ENCODE measurements at regions not wholly inside any gene's neighbourhood (a gene's known extent, or its start where the extent isn't known, plus 50 kb on each side); places are given as distances from the start of the nearest gene placed in this dataset.

DNA sequence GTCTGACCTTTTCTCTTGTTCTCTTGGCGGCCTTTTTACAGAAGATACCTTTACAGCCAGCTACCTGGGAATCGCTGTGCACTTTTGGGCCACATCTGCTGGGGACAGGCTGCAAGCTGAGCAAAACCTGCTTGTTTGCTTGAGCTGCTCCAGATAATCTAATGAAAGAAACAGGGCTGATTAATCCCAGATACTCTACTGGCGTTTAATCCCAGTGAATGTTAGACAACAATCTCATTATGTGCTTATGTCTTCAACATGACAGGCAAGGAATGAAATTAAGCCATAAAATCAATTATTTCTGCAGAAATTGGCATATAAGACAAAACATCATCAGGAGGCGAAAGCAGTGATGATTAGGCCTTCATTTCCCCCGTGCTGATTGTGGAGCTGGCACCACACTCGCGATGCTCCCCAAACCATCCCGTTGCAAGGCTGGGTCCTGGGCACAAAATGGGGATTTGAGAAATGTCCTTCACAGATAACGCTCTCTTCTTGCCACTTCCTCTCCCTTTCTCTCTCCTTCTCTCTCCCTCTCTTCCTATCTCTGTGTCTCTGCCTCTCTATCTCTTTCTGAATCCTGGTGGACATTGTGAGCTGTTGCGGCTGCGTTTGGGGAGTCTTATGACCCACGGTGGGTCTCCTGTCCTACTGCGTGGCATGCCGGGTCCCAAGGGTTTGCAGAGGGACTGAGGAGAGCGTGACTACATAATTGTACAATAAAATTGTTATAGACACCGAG lies 1053.8 kb downstream of the TBC1D22A start:
- TF ChIP-seq, protein P1, sequence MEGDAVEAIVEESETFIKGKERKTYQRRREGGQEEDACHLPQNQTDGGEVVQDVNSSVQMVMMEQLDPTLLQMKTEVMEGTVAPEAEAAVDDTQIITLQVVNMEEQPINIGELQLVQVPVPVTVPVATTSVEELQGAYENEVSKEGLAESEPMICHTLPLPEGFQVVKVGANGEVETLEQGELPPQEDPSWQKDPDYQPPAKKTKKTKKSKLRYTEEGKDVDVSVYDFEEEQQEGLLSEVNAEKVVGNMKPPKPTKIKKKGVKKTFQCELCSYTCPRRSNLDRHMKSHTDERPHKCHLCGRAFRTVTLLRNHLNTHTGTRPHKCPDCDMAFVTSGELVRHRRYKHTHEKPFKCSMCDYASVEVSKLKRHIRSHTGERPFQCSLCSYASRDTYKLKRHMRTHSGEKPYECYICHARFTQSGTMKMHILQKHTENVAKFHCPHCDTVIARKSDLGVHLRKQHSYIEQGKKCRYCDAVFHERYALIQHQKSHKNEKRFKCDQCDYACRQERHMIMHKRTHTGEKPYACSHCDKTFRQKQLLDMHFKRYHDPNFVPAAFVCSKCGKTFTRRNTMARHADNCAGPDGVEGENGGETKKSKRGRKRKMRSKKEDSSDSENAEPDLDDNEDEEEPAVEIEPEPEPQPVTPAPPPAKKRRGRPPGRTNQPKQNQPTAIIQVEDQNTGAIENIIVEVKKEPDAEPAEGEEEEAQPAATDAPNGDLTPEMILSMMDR (IDR thresholded peaks at IDR 0.05; ENCODE audit: insufficient read depth, low read length, poor library complexity, severe bottlenecking), result no peak
- TF ChIP-seq EZH2phosphoT487 (conservative IDR thresholded peaks at IDR 0.05; ENCODE audit: low read length), result no peak
